ENCODE measurements at regions not wholly inside any gene's neighbourhood (a gene's known extent, or its start where the extent isn't known, plus 50 kb on each side); places are given as distances from the start of the nearest gene placed in this dataset.
"Not testable (repeated sequence)": the region's sequence is repeated elsewhere in the genome, so short reads cannot be mapped to it uniquely, and the experiment has no call there.

DNA sequence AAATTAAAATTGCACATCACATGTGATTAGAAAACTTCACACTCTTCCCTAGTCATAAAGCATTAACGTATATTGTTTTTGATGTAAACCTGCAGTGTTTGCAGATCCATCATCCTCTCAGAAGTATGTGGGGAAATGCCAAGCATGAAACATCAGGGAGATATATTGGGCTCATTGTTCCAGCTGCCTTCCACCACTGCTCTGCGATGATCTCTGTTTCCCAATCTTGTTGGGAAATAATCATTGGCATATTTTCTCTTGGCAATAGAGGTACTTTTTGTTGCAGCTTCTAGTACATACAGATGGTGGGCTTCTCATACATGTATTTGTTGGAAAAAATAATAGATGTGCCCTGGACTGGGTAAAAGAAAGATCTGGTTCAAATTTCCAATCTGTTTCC lies 466.3 kb upstream of the HS3ST1 start:
- no peak for DNase-seq

DNA sequence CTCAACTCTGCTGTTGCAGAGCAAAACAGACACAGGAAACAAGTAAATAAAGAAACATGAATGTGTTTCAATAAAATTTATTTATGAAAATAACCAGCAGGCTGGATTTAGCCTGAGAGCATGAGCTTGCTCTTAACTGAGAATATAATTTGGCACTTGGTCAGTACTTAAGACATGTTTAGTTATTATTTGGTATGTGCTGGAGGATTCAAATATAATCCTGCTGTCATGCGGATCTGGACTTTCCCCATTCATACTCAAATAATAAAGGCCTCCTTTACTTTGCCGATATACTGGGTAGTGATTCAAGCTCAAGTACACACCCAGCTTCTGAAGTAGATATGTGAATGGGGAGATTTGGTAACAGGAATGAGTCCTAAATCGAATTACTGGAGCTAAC lies 465.5 kb upstream of the HS3ST1 start:
- DNase-seq, result no peak

- DNase-seq, result no peak
Measured at GRCh38 chr4:11889099-11889498, 460.4 kb upstream of the HS3ST1 start.

GRCh38 chr4:11881947-11882346 lies 453.3 kb upstream of the HS3ST1 start:
- no peak for DNase-seq

GRCh38 chr4:11881364-11881763 lies 452.7 kb upstream of the HS3ST1 start:
- DNase-seq, result no peak

GRCh38 chr4:11878241-11878640 lies 449.5 kb upstream of the HS3ST1 start:
- DNase-seq, result no peak

- DNase-seq, result no peak
Measured at GRCh38 chr4:11876104-11876503, 447.4 kb upstream of the HS3ST1 start.

DNA sequence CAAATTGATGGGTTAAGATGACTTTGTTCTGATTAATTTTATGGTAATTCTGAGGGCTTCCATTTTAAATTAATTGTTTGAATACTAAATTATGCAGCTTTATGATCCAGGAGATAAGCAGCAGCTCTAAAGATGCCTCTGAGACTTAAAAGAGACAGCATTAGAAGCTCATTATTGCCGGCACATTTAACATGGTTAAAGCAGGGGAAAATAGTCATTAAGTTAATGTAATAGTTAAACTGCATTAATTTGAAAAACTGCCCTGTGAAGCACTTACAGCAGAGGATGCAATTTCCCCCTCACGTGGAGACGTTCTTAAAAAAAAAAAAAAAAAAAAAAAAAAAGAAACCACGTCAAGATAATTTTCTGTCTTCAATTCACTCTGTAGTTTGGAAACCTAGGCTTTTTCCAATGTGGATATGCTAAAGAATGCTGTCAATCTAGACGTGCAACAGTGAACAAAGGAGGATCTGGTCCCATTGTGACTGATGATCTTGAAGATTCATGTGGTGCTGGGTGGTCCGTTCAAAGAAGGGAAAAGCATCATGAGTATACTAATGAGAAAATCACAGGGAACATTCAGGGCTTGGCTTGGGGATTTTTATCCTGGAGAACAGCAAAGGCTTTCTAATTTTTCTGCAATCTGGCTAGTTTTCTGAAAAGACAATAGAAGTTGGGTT lies 440.6 kb upstream of the HS3ST1 start:
- DNase-seq, result no peak

- no peak for DNase-seq
Measured at GRCh38 chr4:11866391-11866790, 437.7 kb upstream of the HS3ST1 start.

DNA sequence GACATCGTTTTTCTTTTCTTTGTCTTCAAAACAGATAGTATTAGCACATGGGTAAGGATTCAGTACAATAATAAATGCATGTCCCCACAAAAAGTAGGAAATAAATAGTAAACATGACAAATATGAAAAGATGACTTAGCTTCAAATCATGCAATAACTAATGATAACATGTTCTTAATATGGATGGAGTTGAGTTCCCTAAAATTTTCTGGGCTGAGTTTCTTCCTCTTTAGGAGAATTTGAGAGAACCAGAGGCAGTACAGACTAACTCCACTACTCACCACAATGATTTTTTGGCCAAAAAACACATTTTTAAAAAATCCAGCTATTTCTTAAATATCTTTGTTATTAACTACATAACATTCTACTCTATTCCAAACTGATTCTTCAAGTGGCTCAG lies 432.3 kb upstream of the HS3ST1 start:
- DNase-seq, result no peak

- DNase-seq, result no peak
Measured at GRCh38 chr4:11857881-11858280, 429.2 kb upstream of the HS3ST1 start.

- no peak for DNase-seq
Measured at GRCh38 chr4:11847167-11847566, 418.5 kb upstream of the HS3ST1 start.

DNA sequence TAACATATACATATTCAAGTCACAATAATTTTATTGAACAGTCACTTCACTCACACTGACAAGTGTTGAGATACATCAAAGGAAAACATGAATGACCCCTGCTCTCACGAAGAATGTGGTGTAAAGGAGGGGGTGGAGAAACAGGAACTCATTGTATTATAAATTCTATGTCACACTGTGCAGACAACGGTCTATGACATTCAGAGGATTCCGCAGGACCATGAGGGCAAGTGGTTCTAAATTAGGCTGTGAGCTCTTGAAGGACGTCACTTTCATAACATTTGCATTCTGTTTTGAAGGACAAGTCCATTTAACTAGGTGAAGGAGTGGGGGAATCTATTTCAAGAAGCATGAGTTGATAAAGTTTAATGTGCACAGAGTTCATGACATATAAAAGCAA lies 415.2 kb upstream of the HS3ST1 start:
- no peak for DNase-seq

- no peak for DNase-seq
Measured at GRCh38 chr4:11843340-11843739, 414.6 kb upstream of the HS3ST1 start.

- DNase-seq, result no peak
Measured at GRCh38 chr4:11842620-11843263, 414.0 kb upstream of the HS3ST1 start.

GRCh38 chr4:11839889-11840288 lies 411.2 kb upstream of the HS3ST1 start:
- no peak for DNase-seq

DNA sequence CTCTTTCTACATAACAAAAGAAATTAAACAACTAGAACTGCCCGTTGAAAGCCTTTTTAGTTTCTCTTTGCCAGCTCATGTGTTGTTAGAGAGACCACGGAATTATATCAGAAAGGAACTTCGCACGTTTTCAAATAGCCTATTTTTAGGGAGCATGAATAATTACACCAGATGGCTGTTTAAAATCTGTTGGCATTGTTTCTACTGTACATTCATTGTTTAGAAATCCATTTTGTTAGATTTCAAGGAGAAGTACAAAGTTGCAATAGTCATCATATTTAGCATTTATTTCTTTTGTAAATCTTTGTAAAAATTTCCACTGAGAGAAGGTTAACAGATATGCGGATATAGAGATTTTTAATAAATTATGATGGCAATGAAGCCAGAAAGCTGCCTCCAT lies 403.0 kb upstream of the HS3ST1 start:
- no peak for DNase-seq

DNA sequence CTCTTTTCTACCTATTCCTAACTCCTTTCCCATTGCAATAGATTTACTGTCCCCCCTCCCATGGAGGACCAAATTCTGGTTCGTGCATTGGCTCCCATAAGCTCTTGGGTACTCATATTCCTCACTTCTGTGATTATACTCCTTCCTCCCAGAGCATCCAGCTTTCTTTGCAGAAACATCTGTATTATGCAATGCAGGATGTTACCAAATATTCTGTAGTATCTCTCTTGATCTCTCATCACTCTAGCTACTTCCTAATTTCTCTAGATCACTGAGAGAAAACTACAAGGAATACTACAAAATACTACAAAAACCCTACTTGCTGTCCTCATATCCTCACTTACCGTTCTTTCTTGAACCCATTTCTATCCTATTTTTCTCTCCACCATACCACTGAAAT lies 395.9 kb upstream of the HS3ST1 start:
- no peak for DNase-seq

GRCh38 chr4:11821772-11822430 lies 393.2 kb upstream of the HS3ST1 start:
- no peak for DNase-seq

DNA sequence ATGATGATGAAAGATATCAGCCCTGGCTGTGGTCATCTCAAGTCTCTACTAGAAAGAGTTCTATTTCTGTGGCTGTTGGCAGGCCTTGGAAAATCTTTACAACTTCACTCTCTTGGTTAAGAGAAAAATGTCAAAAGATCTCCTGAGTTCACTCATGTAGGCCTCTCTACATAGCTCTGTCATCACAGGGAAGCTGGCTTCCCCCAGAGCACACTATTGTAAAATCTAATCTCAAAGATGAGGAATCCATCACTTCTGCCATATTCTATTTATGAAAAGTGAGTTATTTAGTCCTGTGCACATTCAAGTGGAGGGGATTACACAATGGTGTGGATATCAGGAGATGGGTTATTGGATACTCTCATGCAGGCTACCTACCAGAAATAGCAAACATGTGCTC lies 388.4 kb upstream of the HS3ST1 start:
- DNase-seq, result no peak

DNA sequence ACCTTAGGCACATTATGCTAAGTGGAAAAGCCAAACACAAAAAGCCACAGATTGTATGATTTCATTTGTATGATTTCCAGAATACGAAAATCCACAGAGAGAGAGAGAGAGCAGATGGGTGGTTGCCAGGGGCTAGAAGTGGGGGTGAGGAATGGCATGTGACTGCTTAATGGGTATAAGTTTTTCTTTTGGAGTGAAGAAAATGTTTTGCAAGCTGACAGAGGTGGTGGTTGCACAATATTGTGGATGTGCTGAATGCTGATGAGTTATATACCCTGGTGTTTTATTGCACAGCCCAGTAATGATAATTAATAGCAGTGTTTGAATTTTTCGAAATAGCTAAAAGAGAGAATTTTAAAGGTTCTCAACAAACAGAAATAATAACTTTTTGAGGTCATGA lies 386.1 kb upstream of the HS3ST1 start:
- no peak for DNase-seq

- DNase-seq, result no peak
Measured at GRCh38 chr4:11813951-11814446, 385.3 kb upstream of the HS3ST1 start.

GRCh38 chr4:11811521-11811920 lies 382.8 kb upstream of the HS3ST1 start:
- not testable (repeated sequence) for DNase-seq

DNA sequence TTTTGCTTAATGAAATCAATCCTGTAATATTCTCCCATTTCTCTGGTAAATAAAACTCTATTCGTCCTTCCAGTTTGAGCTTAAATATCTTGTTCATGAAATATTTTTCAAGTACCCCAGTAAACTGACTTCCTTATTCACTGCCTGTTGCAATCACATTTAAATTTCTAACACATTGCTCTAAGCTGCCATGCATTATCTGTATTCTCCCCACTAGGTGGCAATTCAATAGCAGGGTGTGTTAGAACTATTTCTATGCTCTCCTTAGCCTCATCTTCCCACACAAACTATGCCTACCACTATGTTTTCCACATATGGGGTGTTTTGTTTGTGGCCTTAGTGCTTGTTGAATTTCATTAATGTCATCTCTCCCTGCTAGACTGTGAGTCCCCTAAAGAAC lies 377.1 kb upstream of the HS3ST1 start:
- no peak for DNase-seq
